NCI-H748 (cell line): ENCODE measurements at regions not wholly inside any gene's neighbourhood (a gene's known extent, or its start where the extent isn't known, plus 50 kb on each side); places are given as distances from the start of the nearest gene placed in this dataset.

Experiments used
- DNase-seq: peaks from one replicate; lab custom pipeline; 2025; ENCODE audit not compliant: unreplicated experiment; lab: John Stamatoyannopoulos, UW

- DNase-seq = no peak
Observed at GRCh38 chr16:51691109-51691508, 540.0 kb upstream of the SALL1 start.

GRCh38 chr16:51685498-51685897 is 534.4 kb upstream of the SALL1 start:
- DNase-seq = no peak

- DNase-seq = no peak
Observed at GRCh38 chr16:51683882-51684281, 532.8 kb upstream of the SALL1 start.

- no peak for DNase-seq
Observed at GRCh38 chr16:51682905-51683304, 531.8 kb upstream of the SALL1 start.

- no peak for DNase-seq
Observed at GRCh38 chr16:51674615-51675014, 523.5 kb upstream of the SALL1 start.

GRCh38 chr16:51670527-51670926 is 519.5 kb upstream of the SALL1 start:
- DNase-seq = no peak

GRCh38 chr16:51666821-51667220 is 515.8 kb upstream of the SALL1 start:
- DNase-seq = peak; percentile 15

GRCh38 chr16:51666074-51666473 is 515.0 kb upstream of the SALL1 start:
- no peak for DNase-seq

GRCh38 chr16:51665436-51665998 is 514.4 kb upstream of the SALL1 start:
- no peak for DNase-seq

GRCh38 chr16:51658531-51658930 is 507.5 kb upstream of the SALL1 start:
- no peak for DNase-seq

GRCh38 chr16:51657848-51658247 is 506.8 kb upstream of the SALL1 start:
- peak; percentile 62 for DNase-seq

GRCh38 chr16:51655249-51655648 is 504.2 kb upstream of the SALL1 start:
- no peak for DNase-seq

GRCh38 chr16:51651061-51651466 is 500.0 kb upstream of the SALL1 start:
- DNase-seq = peak; percentile 7

- no peak for DNase-seq
Observed at GRCh38 chr16:51649631-51650030, 498.6 kb upstream of the SALL1 start.

GRCh38 chr16:51648526-51648925 is 497.5 kb upstream of the SALL1 start:
- no peak for DNase-seq

- no peak for DNase-seq
Observed at GRCh38 chr16:51641191-51641765, 490.2 kb upstream of the SALL1 start.

GRCh38 chr16:51640196-51640595 is 489.1 kb upstream of the SALL1 start:
- DNase-seq = no peak

GRCh38 chr16:51638339-51639135 is 487.5 kb upstream of the SALL1 start:
- DNase-seq = no peak

- peak; percentile 47 for DNase-seq
Observed at GRCh38 chr16:51637770-51638094, 486.7 kb upstream of the SALL1 start.

- DNase-seq = peak; percentile 47
Observed at GRCh38 chr16:51636920-51637769, 486.1 kb upstream of the SALL1 start.

GRCh38 chr16:51635181-51635580 is 484.1 kb upstream of the SALL1 start:
- DNase-seq = peak; percentile 1

GRCh38 chr16:51630076-51630475 is 479.0 kb upstream of the SALL1 start:
- no peak for DNase-seq
